Upper lobe of left lung (tissue), 4 donors: ENCODE measurements at regions not wholly inside any gene's neighbourhood (a gene's known extent, or its start where the extent isn't known, plus 50 kb on each side); places are given as distances from the start of the nearest gene placed in this dataset.

Experiments used
- POLR2AphosphoS5 ChIP-seq, 2 donors: sonication (generic); formaldehyde crosslinking; IDR thresholded peaks; one replicate each; pipeline ENCODE4 v1.5.1; 2017; ENCODE audit warnings: antibody characterized with exemption in 2 of 2
- TF ChIP-seq, protein P1 (sequence below), 6 experiments: fragments of 450-650 bp in 4 of 6; fragments of 200-600 bp in 2 of 6; sonication (generic) in 2 of 6; IDR thresholded peaks; one replicate each; pipeline ENCODE4 v1.5.1; 2016 to 2019; ENCODE audit warnings: antibody characterized with exemption in 6 of 6

DNA sequence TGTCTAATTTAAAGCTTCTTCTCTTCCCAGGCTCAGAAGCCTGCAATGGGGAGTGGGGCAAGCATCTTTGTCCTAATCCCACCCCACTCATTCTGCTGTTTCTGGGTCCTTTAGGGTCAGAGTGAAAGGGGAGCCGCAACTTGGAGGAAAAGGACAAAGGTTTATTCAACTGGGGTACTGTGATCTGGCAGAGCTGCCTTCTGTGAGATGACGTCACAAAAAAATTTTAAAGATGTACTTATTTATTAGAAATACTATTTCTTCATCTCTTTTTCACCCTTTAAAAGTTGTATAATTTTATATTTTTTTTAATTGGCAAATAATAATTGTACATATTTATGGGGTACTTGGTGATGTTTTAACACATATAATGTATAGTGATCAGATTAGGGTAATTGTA, 302.6 kb downstream of the TDRD3 start:
- TF ChIP-seq, protein P1, sequence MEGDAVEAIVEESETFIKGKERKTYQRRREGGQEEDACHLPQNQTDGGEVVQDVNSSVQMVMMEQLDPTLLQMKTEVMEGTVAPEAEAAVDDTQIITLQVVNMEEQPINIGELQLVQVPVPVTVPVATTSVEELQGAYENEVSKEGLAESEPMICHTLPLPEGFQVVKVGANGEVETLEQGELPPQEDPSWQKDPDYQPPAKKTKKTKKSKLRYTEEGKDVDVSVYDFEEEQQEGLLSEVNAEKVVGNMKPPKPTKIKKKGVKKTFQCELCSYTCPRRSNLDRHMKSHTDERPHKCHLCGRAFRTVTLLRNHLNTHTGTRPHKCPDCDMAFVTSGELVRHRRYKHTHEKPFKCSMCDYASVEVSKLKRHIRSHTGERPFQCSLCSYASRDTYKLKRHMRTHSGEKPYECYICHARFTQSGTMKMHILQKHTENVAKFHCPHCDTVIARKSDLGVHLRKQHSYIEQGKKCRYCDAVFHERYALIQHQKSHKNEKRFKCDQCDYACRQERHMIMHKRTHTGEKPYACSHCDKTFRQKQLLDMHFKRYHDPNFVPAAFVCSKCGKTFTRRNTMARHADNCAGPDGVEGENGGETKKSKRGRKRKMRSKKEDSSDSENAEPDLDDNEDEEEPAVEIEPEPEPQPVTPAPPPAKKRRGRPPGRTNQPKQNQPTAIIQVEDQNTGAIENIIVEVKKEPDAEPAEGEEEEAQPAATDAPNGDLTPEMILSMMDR (IDR thresholded peaks at IDR 0.05): no peak
- no peak for TF ChIP-seq POLR2AphosphoS5 (IDR thresholded peaks at IDR 0.05)
